ENCODE measurements at regions not wholly inside any gene's neighbourhood (a gene's known extent, or its start where the extent isn't known, plus 50 kb on each side); places are given as distances from the start of the nearest gene placed in this dataset.

DNA sequence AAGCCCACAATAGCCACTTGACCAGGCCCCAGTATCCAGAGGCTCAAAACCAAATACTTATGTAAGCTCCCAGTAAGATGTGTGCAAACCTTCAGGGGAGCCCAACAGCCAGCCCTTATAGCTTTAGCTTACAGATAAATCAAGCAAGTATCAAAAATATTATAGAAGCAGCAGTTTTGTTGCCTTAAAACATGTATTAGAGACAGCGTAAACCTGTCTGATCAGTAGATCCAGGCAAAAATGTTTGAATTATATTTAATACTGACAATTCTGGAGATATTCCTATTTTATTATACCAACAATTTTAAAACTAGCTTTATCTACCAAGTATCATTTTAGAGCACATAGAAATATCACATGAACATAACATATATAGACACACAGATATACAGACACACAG is 365.6 kb upstream of the KLF4 start:
- Mint-ChIP-seq H3K9me3 (ENCODE audit: unreplicated experiment) (no peaks in the 10 kb centered on the region), H3K36me3 (ENCODE audit: insufficient read depth, unreplicated experiment) (no peaks in the 10 kb centered on the region), H3K4me1 (ENCODE audit: insufficient read depth, unreplicated experiment) (no peaks in the 10 kb centered on the region), H3K27ac (ENCODE audit: low read depth, unreplicated experiment) (no peak overlapping the region), H3K27me3 (ENCODE audit: insufficient read depth, unreplicated experiment) (no peaks in the 10 kb centered on the region), H3K4me3 (ENCODE audit: unreplicated experiment) (no peak overlapping the region)
- CTCF ChIA-PET: interaction anchor here (0.6 kb wide), 1 partner anchor 180 kb away, joined by 3 read pairs; no protein-coding TSS in a partner anchor
- no peak for DNase-seq (ENCODE audit: unreplicated experiment)
- no peak for TF ChIP-seq CTCF (IDR thresholded peaks at IDR 0.05; ENCODE audit: unreplicated experiment)
- POLR2A ChIA-PET: interaction anchor here (1.2 kb wide), 1 partner anchor 16 kb away, joined by 3 read pairs; no protein-coding TSS in a partner anchor
- intact Hi-C loops (cut with micrococcal nuclease): no loop called here
- no TSS peak for BruUV-seq (replicated peaks)

- no peaks in the 10 kb centered on the region for H3K36me3 Mint-ChIP-seq (ENCODE audit: insufficient read depth, unreplicated experiment)
- H3K9me3 Mint-ChIP-seq (ENCODE audit: unreplicated experiment): no peaks in the 10 kb centered on the region
- POLR2A ChIA-PET: no interaction called here
- CTCF ChIA-PET: no interaction called here
- no TSS peak for BruUV-seq (replicated peaks)
- no peak for TF ChIP-seq CTCF (IDR thresholded peaks at IDR 0.05; ENCODE audit: unreplicated experiment)
- DNase-seq (ENCODE audit: unreplicated experiment): no peak
- peaks cover 3% of the 10 kb centered on the region for H3K4me1 Mint-ChIP-seq (ENCODE audit: insufficient read depth, unreplicated experiment)
- H3K27ac Mint-ChIP-seq (ENCODE audit: low read depth, unreplicated experiment): no peak overlapping the region
- no peaks in the 10 kb centered on the region for H3K27me3 Mint-ChIP-seq (ENCODE audit: insufficient read depth, unreplicated experiment)
- intact Hi-C loops (cut with micrococcal nuclease): no loop called here
- H3K4me3 Mint-ChIP-seq (ENCODE audit: unreplicated experiment): no peak overlapping the region
Observed at GRCh38 chr9:107853461-107853860, 363.9 kb upstream of the KLF4 start.

GRCh38 chr9:107852891-107853290 is 363.3 kb upstream of the KLF4 start:
- Mint-ChIP-seq H3K27me3 (ENCODE audit: insufficient read depth, unreplicated experiment) (no peaks in the 10 kb centered on the region), H3K27ac (ENCODE audit: low read depth, unreplicated experiment) (no peak overlapping the region), H3K9me3 (ENCODE audit: unreplicated experiment) (no peaks in the 10 kb centered on the region), H3K4me1 (ENCODE audit: insufficient read depth, unreplicated experiment) (peaks cover 9% of the 10 kb centered on the region), H3K4me3 (ENCODE audit: unreplicated experiment) (no peak overlapping the region), H3K36me3 (ENCODE audit: insufficient read depth, unreplicated experiment) (no peaks in the 10 kb centered on the region)
- no peak for DNase-seq (ENCODE audit: unreplicated experiment)
- POLR2A ChIA-PET: no interaction called here
- BruUV-seq (replicated peaks): no TSS peak
- intact Hi-C loops (cut with micrococcal nuclease): no loop called here
- CTCF ChIA-PET: no interaction called here
- no peak for TF ChIP-seq CTCF (IDR thresholded peaks at IDR 0.05; ENCODE audit: unreplicated experiment)

GRCh38 chr9:107850653-107851052 is 361.1 kb upstream of the KLF4 start:
- no TSS peak for BruUV-seq (replicated peaks)
- Mint-ChIP-seq H3K36me3 (ENCODE audit: insufficient read depth, unreplicated experiment) (no peaks in the 10 kb centered on the region), H3K4me3 (ENCODE audit: unreplicated experiment) (no peak overlapping the region), H3K4me1 (ENCODE audit: insufficient read depth, unreplicated experiment) (peaks cover 11% of the 10 kb centered on the region), H3K27ac (ENCODE audit: low read depth, unreplicated experiment) (no peak overlapping the region), H3K9me3 (ENCODE audit: unreplicated experiment) (no peaks in the 10 kb centered on the region), H3K27me3 (ENCODE audit: insufficient read depth, unreplicated experiment) (no peaks in the 10 kb centered on the region)
- intact Hi-C loops (cut with micrococcal nuclease): no loop called here
- TF ChIP-seq CTCF (IDR thresholded peaks at IDR 0.05; ENCODE audit: unreplicated experiment): no peak
- DNase-seq (ENCODE audit: unreplicated experiment): no peak
- ChIA-PET POLR2A (interaction anchor here (0.8 kb wide), 1 partner anchor 11 kb away, joined by 4 read pairs; no protein-coding TSS in a partner anchor), CTCF (interaction anchor here (0.6 kb wide), 1 partner anchor 112 kb away, joined by 4 read pairs; no protein-coding TSS in a partner anchor)
